ENCODE measurements at regions not wholly inside any gene's neighbourhood (a gene's known extent, or its start where the extent isn't known, plus 50 kb on each side); places are given as distances from the start of the nearest gene placed in this dataset.
"Not testable (repeated sequence)": the region's sequence is repeated elsewhere in the genome, so short reads cannot be mapped to it uniquely, and the experiment has no call there.

- H3K27ac Mint-ChIP-seq; H3K36me3 Mint-ChIP-seq; H3K4me3 Mint-ChIP-seq; H3K27me3 Mint-ChIP-seq; DNase-seq (ENCODE audit: low spot score in 2 of 2); H3K4me1 Mint-ChIP-seq; H3K9me3 Mint-ChIP-seq: not testable (repeated sequence)
- peak; percentile 55 for ATAC-seq (ENCODE audit: low read depth)
Observed at GRCh38 chr2:87547106-87547505, 200.8 kb upstream of the PLGLB2 start.

- H3K27ac Mint-ChIP-seq; DNase-seq (ENCODE audit: low spot score in 2 of 2); ATAC-seq (ENCODE audit: low read depth); H3K4me3 Mint-ChIP-seq; H3K27me3 Mint-ChIP-seq; H3K9me3 Mint-ChIP-seq; H3K36me3 Mint-ChIP-seq; H3K4me1 Mint-ChIP-seq: not testable (repeated sequence)
Observed at GRCh38 chr2:87547966-87548365, 199.9 kb upstream of the PLGLB2 start.

GRCh38 chr2:87548681-87549536 is 199.0 kb upstream of the PLGLB2 start:
- not testable (repeated sequence) for DNase-seq (ENCODE audit: low spot score in 2 of 2); H3K4me3 Mint-ChIP-seq; H3K27me3 Mint-ChIP-seq; H3K36me3 Mint-ChIP-seq; H3K4me1 Mint-ChIP-seq; H3K9me3 Mint-ChIP-seq; H3K27ac Mint-ChIP-seq
- ATAC-seq (ENCODE audit: low read depth) = peak; percentile 71

DNA sequence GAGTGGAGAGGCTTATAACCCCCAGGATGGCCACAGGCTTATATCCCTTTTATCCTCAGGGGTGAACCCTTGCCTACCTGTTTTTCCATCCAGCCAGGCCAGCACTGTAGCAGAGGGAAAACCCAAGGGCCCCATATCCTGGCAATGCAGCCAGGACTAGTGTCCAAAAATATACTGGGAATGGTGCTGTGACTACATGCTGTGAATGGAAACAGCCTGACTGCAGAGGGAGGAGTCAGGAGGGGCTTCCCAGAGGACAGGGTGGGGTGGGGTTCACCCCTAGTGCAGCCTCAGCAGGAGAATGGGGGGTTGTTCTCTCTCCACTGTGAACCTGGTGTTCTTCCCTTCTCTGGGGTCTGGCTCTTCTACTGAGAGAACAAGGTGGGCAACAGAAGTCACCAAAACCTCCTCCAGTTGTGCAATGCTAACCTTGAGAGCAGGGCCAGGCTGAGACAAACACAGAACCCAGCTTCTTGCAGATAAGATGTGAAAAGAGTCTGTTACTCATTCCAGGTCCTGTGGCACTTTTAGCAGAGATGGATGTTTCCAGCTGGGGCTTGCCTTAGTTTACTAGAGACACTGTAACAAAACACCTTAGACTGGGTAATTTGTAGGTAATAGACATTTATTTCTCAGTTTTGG is 198.2 kb upstream of the PLGLB2 start:
- H3K36me3 Mint-ChIP-seq; H3K27ac Mint-ChIP-seq; H3K4me3 Mint-ChIP-seq; ATAC-seq (ENCODE audit: low read depth); H3K4me1 Mint-ChIP-seq; H3K27me3 Mint-ChIP-seq; H3K9me3 Mint-ChIP-seq; DNase-seq (ENCODE audit: low spot score in 2 of 2): not testable (repeated sequence)

DNA sequence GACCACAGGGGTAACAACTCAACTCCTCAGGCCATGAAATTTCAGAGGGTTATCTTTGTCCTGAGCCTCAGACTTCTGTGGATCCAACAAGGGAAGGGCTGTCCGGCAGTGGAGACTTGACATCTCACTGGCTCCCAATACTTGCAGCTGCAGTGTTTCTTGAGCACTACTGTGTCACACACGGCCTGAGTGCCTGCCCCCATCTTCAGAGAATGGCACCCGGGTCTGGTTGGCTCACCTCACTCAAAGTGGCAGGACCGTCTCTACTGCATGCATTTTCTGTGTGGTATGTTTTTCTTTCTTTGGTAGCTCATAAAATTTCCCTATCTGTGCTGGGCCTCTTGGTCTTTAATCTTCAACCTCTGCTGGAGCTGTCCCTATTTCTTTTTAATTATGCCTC is 193.2 kb upstream of the PLGLB2 start:
- H3K4me3 Mint-ChIP-seq; H3K36me3 Mint-ChIP-seq; H3K27me3 Mint-ChIP-seq; ATAC-seq (ENCODE audit: low read depth); H3K9me3 Mint-ChIP-seq; H3K4me1 Mint-ChIP-seq; H3K27ac Mint-ChIP-seq; DNase-seq (ENCODE audit: low spot score in 2 of 2): not testable (repeated sequence)

DNA sequence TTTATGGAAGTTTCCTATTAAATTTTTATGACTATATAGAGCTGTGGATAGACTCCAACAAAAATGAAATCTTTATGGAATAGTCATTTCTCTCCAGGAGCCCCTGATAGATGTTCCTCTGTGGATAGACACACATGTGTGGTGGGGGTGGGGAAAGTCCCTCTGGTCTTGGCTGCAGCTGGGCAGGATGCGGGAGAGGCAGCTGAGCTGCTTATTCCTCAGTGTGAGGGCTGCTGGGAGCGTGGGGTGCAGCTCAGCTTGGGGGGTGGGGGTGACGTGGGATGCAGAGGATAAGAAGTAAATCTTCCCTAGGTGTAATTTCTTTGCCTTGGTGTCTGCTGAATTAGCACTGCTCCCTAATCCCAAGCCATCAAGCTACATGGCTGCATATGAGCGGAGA is 192.8 kb upstream of the PLGLB2 start:
- not testable (repeated sequence) for H3K4me3 Mint-ChIP-seq; H3K4me1 Mint-ChIP-seq; H3K36me3 Mint-ChIP-seq; H3K9me3 Mint-ChIP-seq; H3K27me3 Mint-ChIP-seq; ATAC-seq (ENCODE audit: low read depth); DNase-seq (ENCODE audit: low spot score in 2 of 2); H3K27ac Mint-ChIP-seq

GRCh38 chr2:87559001-87559400 is 188.9 kb upstream of the PLGLB2 start:
- H3K27me3 Mint-ChIP-seq; H3K9me3 Mint-ChIP-seq; H3K4me1 Mint-ChIP-seq; H3K27ac Mint-ChIP-seq; ATAC-seq (ENCODE audit: low read depth); H3K4me3 Mint-ChIP-seq; DNase-seq (ENCODE audit: low spot score in 2 of 2); H3K36me3 Mint-ChIP-seq: not testable (repeated sequence)

DNA sequence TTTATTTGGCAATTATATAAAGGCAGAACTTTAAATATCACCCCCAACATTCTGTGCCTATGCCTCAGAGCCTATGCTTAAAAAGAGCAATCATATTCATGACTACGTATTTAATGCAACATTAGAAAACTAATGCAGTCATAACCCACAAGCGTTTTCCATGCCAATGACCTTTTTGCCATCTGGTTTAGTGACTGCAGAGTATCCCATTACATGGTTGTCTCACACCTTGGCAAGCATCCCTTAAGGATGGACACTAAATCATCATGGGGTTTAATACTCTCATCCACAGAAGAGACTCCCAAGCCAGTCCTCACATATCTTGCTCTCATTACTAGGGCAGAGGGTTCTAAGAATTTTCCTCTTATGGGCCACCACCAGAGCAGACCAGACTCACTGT is 188.2 kb upstream of the PLGLB2 start:
- not testable (repeated sequence) for H3K27ac Mint-ChIP-seq; H3K4me1 Mint-ChIP-seq; H3K9me3 Mint-ChIP-seq; ATAC-seq (ENCODE audit: low read depth); H3K27me3 Mint-ChIP-seq; H3K36me3 Mint-ChIP-seq; H3K4me3 Mint-ChIP-seq; DNase-seq (ENCODE audit: low spot score in 2 of 2)

- not testable (repeated sequence) for H3K4me3 Mint-ChIP-seq; ATAC-seq (ENCODE audit: low read depth); H3K27ac Mint-ChIP-seq; DNase-seq (ENCODE audit: low spot score in 2 of 2); H3K36me3 Mint-ChIP-seq; H3K4me1 Mint-ChIP-seq; H3K27me3 Mint-ChIP-seq; H3K9me3 Mint-ChIP-seq
Observed at GRCh38 chr2:87565116-87565515, 182.8 kb upstream of the PLGLB2 start.

- not testable (repeated sequence) for H3K27me3 Mint-ChIP-seq; H3K4me1 Mint-ChIP-seq; ATAC-seq (ENCODE audit: low read depth); H3K27ac Mint-ChIP-seq; H3K36me3 Mint-ChIP-seq; H3K4me3 Mint-ChIP-seq; DNase-seq (ENCODE audit: low spot score in 2 of 2); H3K9me3 Mint-ChIP-seq
Observed at GRCh38 chr2:87566531-87566930, 181.4 kb upstream of the PLGLB2 start.

DNA sequence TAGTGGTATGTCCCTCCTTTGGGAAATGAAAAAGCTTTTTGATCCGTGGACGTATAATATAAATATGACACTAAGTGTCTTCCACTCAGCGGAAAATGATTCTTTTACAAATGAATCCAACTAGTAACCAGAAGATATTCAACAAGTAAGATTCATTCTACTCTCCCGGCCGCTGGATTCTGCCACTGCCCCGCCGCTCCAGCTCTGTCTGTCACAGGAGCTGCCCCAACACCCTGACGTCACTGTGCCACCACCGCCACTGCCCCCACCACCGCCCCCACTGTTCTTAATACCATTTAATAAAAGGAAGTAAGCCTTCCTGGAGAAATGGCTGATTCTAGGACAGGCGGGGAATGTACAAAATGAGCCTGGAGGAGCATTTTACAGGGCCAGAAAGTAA is 180.8 kb upstream of the PLGLB2 start:
- not testable (repeated sequence) for H3K4me1 Mint-ChIP-seq; H3K27ac Mint-ChIP-seq; H3K36me3 Mint-ChIP-seq; H3K27me3 Mint-ChIP-seq; DNase-seq (ENCODE audit: low spot score in 2 of 2); ATAC-seq (ENCODE audit: low read depth); H3K9me3 Mint-ChIP-seq; H3K4me3 Mint-ChIP-seq

DNA sequence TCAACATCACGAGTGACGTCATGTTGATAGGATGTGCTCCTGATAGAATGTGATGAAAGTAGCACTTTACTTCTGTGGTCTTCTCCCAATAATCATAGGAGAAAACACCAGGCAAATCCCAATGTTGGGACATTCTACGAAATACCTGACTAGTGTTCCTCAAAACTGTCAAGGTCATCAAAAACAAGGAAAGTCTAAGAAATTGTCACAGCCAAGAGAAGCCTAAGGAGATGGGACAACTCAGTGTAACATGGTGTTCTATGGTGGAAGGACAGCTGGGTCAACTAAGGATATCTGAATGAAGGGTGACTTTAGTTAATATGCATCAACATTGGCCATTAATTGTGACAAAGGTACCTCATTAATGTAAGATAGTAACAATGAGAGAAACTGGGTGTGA is 180.0 kb upstream of the PLGLB2 start:
- not testable (repeated sequence) for H3K4me3 Mint-ChIP-seq; H3K27me3 Mint-ChIP-seq; DNase-seq (ENCODE audit: low spot score in 2 of 2); H3K36me3 Mint-ChIP-seq; H3K27ac Mint-ChIP-seq; ATAC-seq (ENCODE audit: low read depth); H3K4me1 Mint-ChIP-seq; H3K9me3 Mint-ChIP-seq

- not testable (repeated sequence) for H3K27me3 Mint-ChIP-seq; H3K4me3 Mint-ChIP-seq; DNase-seq (ENCODE audit: low spot score in 2 of 2); H3K4me1 Mint-ChIP-seq; H3K36me3 Mint-ChIP-seq; H3K9me3 Mint-ChIP-seq; H3K27ac Mint-ChIP-seq; ATAC-seq (ENCODE audit: low read depth)
Observed at GRCh38 chr2:87568554-87569278, 179.2 kb upstream of the PLGLB2 start.

GRCh38 chr2:87569689-87570397 is 178.0 kb upstream of the PLGLB2 start:
- not testable (repeated sequence) for H3K36me3 Mint-ChIP-seq; DNase-seq (ENCODE audit: low spot score in 2 of 2); H3K4me1 Mint-ChIP-seq; H3K9me3 Mint-ChIP-seq; H3K27me3 Mint-ChIP-seq; H3K4me3 Mint-ChIP-seq; H3K27ac Mint-ChIP-seq; ATAC-seq (ENCODE audit: low read depth)
